ENCODE measurements at regions not wholly inside any gene's neighbourhood (a gene's known extent, or its start where the extent isn't known, plus 50 kb on each side); places are given as distances from the start of the nearest gene placed in this dataset.

GRCh38 chr6:48809245-48809644 is 653.8 kb downstream of the MMUT start:
- no peak for TF ChIP-seq CTCF (IDR thresholded peaks at IDR 0.05)
- no peak for TF ChIP-seq POLR2A (IDR thresholded peaks at IDR 0.05)
